ENCODE measurements at regions not wholly inside any gene's neighbourhood (a gene's known extent, or its start where the extent isn't known, plus 50 kb on each side); places are given as distances from the start of the nearest gene placed in this dataset.

DNA sequence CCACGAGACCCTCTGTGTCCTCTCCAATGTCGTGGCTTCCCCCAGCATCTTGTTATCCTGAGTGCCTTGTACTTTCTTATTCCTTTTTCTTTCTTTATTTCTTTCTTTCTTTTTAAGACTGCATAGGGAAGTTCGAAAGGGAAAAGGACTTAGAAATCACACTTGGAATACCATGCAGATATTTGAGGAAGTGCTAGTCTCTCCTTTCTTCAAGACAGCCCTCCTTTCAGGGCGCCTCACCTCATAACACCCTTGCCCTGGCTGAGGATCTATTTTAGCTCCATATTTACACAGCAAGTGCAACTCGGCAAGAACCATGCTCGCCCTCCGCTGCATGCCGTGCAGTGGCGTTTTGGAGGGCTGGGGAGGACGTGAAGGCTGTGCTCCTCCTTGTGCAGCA lies 232.3 kb upstream of the GLI3 start (continued):
- TF ChIP-seq, protein P1, sequence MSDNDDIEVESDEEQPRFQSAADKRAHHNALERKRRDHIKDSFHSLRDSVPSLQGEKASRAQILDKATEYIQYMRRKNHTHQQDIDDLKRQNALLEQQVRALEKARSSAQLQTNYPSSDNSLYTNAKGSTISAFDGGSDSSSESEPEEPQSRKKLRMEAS (IDR thresholded peaks at IDR 0.05) = no peak

DNA sequence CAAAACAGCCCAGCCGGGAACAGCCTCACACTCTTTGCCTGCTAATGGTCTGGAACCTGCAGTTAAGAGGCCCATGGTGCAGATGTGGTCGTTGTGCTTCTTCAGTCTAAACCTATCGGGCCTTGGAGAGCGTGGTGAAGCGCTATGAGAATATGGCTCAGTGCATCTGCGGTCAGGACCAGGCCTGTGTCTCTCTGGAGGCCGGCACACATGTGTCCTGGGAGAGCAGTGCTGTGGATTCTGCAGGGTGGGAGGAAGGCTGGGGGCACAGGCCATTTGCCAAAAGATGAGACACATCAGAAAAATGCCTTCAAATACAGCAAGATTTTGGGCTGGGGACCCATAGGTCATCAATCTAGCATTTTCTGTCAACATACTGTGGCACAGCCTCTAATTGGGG lies 231.5 kb upstream of the GLI3 start:
- RAD21 ChIA-PET (ENCODE audit: low non-redundant PET in 1 of 2, low total read pairs in 2 of 2, uncharacterized antibody in 2 of 2, unreplicated experiment in 2 of 2) = no interaction called here
- no peak overlapping the region for H3K9ac ChIP-seq (ENCODE audit: low read length)
- no peaks in the 10 kb centered on the region for H3K9me2 ChIP-seq (ENCODE audit: insufficient read depth)
- H3K79me2 ChIP-seq (ENCODE audit: insufficient read depth, low read length) = no peaks in the 10 kb centered on the region
- no TSS peak for BruUV-seq (replicated peaks)
- no peaks in the 10 kb centered on the region for H3K36me3 ChIP-seq (ENCODE audit: control insufficient read depth in 1 of 2, insufficient read depth in 2 of 2, low read length in 2 of 2)
- no peak for ATAC-seq
- H3K4me3 ChIP-seq (replicated peaks in 1 of 2; ENCODE audit: low read depth in 1 of 2, low read length in 2 of 2) = no peak overlapping the region
- POLR2A ChIA-PET = no interaction called here
- no peaks in the 10 kb centered on the region for H3K4me1 ChIP-seq (ENCODE audit: control insufficient read depth in 1 of 2, insufficient read depth in 2 of 2, low read length in 2 of 2)
- TF ChIP-seq ZFX (IDR thresholded peaks at IDR 0.05) (no peak), YY1 (IDR thresholded peaks at IDR 0.05; ENCODE audit: extremely low read depth, insufficient replicate concordance, low read depth, low read length) (no peak), TCF7L2 (IDR thresholded peaks at IDR 0.05; ENCODE audit: borderline replicate concordance, extremely low read depth, insufficient read depth, insufficient read length) (no peak), CBX3 (IDR thresholded peaks at IDR 0.05; ENCODE audit: low read depth) (no peak), EZH2 (IDR thresholded peaks at IDR 0.05) (no peak), EZH2phosphoT487 (IDR thresholded peaks at IDR 0.05; ENCODE audit: borderline replicate concordance) (no peak), SIN3A (IDR thresholded peaks at IDR 0.05; ENCODE audit: low read depth) (no peak), EGR1 (IDR thresholded peaks at IDR 0.05; ENCODE audit: low read depth) (no peak)
- TF ChIP-seq, protein P2, sequence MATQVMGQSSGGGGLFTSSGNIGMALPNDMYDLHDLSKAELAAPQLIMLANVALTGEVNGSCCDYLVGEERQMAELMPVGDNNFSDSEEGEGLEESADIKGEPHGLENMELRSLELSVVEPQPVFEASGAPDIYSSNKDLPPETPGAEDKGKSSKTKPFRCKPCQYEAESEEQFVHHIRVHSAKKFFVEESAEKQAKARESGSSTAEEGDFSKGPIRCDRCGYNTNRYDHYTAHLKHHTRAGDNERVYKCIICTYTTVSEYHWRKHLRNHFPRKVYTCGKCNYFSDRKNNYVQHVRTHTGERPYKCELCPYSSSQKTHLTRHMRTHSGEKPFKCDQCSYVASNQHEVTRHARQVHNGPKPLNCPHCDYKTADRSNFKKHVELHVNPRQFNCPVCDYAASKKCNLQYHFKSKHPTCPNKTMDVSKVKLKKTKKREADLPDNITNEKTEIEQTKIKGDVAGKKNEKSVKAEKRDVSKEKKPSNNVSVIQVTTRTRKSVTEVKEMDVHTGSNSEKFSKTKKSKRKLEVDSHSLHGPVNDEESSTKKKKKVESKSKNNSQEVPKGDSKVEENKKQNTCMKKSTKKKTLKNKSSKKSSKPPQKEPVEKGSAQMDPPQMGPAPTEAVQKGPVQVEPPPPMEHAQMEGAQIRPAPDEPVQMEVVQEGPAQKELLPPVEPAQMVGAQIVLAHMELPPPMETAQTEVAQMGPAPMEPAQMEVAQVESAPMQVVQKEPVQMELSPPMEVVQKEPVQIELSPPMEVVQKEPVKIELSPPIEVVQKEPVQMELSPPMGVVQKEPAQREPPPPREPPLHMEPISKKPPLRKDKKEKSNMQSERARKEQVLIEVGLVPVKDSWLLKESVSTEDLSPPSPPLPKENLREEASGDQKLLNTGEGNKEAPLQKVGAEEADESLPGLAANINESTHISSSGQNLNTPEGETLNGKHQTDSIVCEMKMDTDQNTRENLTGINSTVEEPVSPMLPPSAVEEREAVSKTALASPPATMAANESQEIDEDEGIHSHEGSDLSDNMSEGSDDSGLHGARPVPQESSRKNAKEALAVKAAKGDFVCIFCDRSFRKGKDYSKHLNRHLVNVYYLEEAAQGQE (IDR thresholded peaks at IDR 0.05; ENCODE audit: low read depth) = no peak
- TF ChIP-seq, protein P1 (IDR thresholded peaks at IDR 0.05) = no peak
- CTCF ChIA-PET = no interaction called here
- DNase-seq (ENCODE audit: low read depth, low spot score) = no peak
- no peak overlapping the region for H3K27ac ChIP-seq (ENCODE audit: low read depth, low read length)
- H3K9me3 ChIP-seq (ENCODE audit: control insufficient read depth in 1 of 2, insufficient read depth in 1 of 2, low read depth in 1 of 2, low read length in 2 of 2) = no peaks in the 10 kb centered on the region; a peak in 2 of 4 replicates
- intact Hi-C loops (cut with micrococcal nuclease) = no loop called here
- no peaks in the 10 kb centered on the region for H4K20me1 ChIP-seq (ENCODE audit: insufficient read depth)
- H3K4me2 ChIP-seq (ENCODE audit: low read length) = no peak overlapping the region
- no peak overlapping the region for H2AFZ ChIP-seq (ENCODE audit: low read depth, low read length, poor library complexity, severe bottlenecking)
- no peaks in the 10 kb centered on the region for H3K27me3 ChIP-seq (ENCODE audit: insufficient read depth, low read length)
